T-helper 9 cell (primary cell): ENCODE measurements at regions not wholly inside any gene's neighbourhood (a gene's known extent, or its start where the extent isn't known, plus 50 kb on each side); places are given as distances from the start of the nearest gene placed in this dataset.

Experiments used
- DNase-seq: peaks from one replicate; pipeline ENCODE4 v3.0.0-alpha.2; 2020

DNA sequence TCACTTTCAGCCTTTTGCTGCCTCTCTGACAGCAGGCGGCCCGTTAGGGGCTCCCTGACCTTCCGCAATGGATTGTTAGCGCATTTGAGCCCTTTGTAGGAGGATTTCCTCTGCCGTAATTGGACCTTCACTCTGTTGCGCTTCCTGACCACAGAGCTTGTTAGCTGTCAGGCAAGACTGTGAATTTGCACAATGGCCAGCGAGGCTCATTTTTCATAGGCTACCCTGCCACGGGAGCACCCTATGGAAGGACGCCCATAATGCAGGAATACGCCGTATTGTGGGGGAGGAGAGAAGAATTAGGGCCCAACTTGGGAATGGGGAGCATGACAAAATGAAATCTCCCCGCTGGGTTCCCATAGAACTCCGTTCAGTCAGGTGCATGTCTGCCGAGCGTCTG, 205.2 kb upstream of the NLRP1 start:
- no peak for DNase-seq

DNA sequence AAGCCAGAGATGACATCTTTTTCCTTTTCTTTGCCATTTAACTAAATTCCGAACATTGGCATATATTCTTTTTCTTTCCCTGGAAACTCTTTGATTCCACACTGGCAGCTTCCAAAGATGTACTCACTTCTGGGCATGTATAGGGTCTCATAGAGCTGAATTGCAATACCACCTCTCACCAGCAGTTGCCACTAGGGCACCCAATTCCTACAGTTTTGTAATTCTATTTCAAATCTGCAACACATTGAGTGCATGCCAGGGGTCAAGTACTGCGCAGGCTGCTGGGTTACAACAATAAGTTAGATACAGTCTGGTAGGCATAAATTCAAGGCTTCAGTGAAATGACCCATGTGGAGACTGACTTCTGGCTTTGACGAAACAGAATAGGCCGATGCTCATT, 208.8 kb upstream of the NLRP1 start:
- DNase-seq, result no peak

DNA sequence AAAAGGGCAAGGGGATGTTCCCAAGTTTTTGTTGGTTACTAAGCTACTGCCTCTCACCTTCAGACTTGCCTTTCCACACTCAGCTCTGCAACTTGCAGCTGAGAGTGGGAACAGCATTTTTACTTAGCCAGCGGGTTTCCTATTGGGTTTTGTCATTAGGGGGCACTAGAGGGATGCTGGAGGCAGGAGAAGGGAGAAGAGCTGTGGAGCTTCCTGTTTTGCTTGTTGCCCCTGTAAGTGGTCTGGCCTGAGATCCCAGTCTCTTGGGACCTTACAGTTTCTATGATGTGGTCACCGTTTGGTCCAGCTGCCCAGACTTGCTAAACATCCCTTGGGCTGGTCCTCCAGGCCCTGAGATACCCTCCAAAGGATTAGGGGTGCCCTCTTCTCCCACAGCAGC, 209.6 kb upstream of the NLRP1 start:
- DNase-seq, result no peak

DNA sequence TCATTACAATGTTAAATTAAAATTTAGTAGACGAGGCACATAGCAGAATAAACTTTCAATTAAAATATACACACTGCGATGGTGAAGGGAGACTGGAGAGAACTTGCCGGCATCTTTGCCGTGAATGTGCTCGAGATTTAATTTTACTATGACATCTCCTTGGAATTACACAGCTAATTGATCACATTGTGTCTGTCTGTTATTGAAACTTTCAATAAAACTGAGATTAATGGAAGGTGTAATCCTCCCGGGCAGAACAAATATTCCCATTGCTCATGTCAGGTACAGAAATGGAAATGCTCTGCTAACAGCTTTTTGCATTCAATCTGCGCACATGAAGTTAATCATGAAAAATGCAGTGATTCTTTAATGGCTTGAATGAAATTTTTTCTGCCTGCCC, 210.1 kb upstream of the NLRP1 start:
- no peak for DNase-seq

DNA sequence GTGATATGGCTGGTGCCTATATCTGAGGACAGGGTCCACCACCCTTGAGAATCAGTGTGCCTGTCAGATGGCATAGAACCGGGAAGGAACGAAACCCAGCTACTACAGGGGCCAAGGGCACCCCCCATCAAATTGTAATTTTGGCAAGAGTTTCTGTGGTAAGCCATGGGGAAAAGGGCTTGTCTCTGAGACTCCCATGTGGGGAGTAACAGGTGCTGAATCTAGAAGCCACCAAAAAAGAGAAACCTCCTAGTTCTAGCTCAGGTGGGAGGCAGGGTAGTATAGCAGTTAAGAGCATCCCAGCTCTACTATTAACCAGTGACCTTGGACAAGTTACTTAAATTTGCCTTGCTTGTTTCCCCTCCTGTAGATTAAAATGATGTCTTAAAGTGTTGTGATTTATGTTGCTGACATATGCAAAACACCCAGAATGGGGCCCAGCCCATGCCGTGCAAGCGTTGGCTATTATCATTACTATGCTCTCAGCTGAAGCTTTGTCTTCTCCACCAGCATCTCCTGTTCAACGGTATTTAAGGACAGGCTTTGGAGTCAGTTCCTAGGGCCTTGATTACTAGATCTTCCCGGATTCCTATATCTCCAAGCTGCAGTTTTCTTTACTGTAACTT, 210.7 kb upstream of the NLRP1 start:
- no peak for DNase-seq

DNA sequence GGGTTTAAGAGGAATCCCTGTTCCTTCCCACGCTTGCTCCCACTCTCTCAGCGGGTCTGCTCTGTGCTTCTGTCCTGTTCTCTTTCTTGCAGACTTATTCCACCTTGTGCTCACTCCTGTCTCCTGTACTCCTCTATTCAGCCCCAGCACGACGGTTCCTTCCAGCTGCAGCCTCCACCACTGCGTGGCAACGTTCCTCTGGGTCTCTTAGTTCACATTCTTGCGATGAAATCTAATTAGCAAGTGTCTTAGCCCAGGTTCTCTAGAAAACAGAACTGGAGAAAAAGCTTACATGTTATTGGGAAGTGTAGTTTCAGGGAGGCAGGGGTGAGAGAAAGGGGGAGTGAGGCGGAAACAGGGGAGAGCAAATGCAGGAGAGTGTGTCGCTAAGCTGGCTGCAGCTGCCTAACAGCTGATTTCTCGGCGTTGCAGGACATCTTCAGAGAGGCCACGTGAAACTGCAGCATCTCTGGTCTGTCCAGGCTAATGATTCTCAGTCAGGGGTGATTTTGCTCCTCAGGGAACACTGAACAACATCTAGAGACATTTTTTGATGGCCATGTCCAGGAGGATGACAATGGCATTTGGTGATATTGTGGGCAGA, 213.2 kb upstream of the NLRP1 start:
- DNase-seq, result no peak

DNA sequence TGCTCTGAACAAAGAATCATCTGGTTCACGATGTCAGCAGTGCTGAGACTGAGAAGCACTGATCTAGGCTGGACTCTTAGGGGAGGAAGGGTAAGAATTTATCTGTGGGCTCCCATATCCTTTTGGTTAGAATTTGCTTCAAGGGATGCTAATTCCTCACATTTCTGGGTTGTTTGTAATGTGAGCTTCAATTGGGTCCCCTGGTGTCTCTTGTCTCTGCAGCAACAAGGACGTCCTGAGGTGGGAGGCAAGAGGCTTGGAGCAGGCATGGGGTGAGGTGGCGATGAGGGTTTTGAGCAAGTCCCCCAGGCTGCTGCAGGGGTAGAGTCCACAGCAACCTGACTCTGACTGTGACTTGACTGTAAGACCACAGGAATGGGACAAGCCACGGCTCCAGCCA, 213.8 kb upstream of the NLRP1 start:
- no peak for DNase-seq

DNA sequence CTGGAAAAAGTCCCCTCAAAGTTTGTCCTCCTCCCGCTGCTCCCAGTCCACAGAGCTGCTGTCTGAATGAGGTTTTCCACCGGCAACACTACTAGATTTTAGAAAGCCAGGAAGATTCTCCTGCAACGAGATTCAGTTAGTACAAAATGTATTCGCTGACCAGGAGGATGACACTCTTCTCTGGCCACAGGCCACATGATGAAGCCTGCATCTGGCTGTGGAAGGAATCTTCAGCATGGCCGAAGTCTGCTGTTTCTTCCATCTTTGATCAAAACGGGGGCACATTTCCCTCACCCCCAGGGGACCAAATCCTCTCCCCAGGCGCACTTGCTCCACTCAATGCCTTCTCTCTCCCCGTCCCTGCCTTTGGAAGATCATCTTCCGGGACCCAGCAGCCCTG, 215.8 kb upstream of the NLRP1 start:
- no peak for DNase-seq

DNA sequence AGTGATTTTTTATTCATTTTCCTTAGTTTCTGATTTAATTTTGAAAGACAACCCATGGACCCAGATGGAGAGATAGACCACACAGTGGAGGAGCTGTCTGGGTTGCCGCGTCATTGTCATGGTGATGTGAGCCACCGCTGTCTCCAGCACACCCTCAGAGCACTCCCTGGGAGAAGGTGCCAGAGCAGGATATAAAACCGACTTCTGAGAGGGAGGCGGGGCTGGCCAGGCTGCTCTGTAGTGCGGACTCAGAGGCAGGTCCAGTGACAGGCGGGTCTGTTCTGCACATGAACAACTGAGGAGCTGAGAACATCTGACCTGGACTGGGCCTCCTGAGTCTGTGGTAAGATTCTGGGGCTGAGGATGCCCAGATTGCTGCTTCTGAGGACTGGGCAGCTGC, 216.3 kb upstream of the NLRP1 start:
- no peak for DNase-seq

DNA sequence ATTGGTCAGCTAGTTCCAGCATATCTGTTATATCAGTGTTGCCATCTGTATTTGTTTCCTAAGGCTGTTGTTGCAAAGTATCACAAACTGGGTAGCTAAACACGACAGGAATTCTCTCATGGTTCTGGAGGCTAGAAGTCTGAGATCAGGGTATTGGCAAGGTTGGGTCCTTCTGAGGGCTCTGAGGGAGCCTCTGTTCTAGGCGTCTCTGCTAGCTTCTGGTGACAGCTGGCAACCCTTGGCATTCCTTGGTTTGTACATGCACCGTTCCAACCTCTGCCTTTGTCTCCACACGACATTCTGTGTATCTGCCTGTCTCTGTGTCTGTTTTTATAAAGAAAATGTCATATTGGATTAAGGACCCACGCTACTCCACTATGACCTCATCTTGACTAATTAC, 219.9 kb upstream of the NLRP1 start:
- no peak for DNase-seq

DNA sequence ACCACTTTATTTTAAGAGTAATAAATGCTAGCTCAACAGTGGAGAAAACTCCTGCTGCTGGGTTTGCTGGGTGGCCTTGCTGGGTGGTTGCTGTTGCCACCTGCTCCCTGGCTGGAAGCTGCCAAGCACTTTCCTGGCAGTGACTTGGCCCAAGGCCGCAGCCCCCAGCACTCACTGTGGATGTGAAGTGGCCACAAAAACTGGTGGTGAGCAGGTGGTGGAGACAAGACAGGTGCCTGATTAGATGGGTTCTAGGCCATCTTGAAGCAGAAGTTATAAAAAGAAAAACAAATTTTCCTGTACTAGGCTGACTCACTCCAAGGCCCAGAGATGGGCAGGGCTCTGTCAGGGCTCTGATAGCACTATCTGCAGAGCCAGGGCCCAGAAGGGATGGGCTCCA, 224.7 kb upstream of the NLRP1 start:
- no peak for DNase-seq

DNA sequence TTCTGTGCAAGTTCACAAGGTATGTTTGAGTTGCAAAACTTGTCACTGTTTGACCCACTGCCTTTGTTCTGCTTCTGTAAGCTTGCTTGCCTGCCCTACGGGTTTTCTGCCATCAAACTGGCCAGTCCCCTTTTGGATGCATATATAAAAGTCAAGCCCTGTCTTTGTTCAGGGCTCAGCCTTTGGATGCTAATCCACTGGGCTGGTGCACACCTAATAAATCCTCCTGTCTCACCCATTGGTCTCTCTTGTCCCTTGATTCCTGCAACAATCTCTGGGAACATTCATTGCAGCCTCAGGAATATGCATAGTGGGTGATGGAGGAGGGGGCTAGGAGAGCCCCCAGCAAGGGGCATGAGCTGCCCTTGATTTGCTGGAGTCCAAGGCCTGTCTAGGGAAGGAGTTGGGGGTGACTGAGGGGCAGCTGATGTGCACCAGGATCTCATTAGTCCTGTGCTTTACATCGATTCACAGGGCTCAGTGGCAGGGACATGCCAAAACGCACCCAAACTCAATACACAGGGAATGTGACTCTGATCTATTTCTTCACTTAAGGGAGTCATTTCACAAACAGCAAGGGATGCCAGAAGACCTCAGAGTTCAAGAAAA, 225.4 kb upstream of the NLRP1 start:
- DNase-seq, result no peak

DNA sequence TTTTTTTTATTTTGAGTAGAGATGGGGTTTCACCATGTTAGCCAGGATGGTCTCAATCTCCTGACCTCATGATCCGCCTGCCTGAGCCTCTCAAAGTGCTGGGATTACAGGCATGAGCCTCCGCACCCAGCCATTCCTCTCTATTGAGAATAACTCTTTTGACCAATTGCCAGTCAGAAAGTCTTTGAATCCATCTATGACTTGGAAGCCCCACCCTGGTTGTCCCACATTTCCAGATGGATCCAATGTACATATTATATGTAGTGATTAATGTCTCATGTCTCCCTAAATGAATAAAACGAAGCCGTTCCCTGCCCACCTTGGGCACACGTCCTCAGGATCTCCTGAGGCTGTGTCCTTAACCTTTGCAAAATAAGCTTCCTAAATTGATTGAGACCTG, 228.3 kb upstream of the NLRP1 start:
- no peak for DNase-seq

DNA sequence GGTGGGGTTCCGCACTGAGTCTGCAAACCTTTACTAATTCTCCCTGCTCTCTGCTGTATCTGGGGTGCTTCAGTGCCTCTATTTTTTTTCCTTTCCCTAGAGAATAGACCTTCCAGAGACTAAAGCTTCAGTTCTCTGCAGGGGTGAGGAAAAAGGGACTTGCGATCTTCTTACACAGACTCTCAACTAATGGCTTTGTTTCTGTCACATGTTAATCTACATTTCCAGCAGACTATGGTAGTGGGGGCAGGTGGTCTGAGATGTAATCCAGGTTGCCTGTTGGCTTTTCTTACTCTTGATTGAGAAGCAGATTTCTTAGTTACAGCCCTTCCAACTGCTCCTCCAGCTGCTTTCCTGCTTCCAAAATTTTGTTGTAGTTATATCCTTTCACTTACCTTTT, 229.0 kb upstream of the NLRP1 start:
- no peak for DNase-seq

DNA sequence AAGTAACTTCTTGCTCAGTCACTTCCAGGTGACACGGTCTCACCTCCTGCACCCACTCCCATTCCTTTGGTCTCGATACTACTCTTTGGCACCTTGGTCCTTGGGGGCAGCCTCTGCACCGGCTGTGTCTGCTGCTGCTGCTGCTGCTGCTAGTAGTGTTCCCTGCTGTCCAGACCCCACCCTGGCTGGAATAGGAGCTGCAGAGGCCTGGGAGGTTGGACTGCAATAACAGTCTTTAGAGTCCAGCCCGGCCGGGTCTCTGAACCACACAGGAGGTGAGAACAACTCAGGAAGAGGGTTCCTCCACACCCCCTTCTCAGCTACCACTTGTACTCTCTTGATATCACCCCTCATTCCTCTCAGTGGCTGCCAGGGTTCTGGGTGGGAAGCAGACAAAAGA, 231.1 kb upstream of the NLRP1 start:
- DNase-seq, result no peak

DNA sequence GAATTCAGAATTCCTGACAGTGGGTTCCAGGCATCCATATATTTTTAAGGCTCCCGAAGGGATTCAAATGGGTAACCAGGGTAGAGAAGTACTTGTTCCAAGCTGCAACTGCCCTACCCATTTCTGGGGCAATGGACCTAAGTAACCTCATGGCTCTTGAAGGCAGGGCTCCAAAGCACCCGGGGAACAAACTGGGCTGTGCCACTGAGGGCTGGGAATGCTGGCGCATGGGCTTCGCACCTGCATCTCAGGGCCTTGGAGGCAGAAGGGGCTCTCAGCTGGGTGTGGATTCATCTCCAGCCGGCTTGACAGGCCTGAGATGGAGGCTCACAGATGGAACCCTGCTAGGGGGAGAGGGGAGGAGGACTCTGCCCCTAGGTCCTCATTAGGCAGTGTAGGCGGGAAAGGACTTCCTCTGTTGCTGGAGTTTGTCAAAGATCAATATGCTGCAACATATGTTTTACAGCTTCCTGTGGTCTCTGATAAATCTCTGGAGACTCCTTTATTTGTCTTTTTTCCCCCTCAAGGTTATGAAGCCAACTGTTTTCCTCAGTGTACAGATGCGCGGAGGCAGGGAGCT, 232.3 kb upstream of the NLRP1 start:
- DNase-seq, result no peak

DNA sequence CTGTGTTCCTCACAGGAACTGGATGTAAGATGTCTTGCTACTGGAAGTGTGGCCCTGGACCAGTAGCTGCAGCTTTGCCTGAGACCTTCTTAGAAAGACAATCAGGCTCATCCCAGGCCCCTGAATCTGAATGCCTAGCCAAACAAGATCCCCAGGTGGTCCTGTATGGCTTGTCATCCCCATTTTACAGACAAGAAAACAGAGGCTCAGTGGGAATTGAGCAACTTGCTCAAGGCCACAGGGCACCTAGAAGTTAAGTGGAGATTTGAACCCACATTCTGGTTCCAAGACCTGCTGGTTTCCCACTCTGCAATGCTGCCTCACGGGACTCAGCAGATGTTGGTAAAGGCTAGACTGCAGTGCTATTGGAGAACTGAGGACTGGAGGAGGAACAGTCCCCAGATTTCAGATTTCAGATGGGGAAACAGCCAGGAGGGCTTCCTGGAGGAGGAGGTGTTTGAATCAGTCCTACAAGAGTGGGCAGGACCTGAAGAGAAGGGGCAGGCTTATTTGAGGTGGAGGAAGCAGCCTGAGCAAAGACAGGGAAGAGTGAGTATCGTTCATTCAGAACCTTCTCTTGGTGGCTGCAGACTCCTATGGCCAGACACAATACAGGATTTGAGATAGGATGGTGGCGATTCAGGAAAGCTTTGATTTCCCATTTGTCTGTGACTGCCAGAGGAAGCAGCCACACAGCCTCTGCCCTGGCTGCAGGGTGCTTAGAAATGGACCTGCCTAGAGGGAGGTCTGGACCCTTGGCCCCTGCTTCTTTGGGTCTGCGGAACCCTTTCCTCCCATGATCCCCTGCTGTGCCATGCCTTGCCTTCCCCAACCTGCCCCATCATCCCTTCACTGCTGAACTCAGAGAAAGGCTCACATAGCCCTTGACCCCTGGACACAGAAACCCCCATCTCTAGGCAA, 233.4 kb upstream of the NLRP1 start:
- DNase-seq, result no peak

DNA sequence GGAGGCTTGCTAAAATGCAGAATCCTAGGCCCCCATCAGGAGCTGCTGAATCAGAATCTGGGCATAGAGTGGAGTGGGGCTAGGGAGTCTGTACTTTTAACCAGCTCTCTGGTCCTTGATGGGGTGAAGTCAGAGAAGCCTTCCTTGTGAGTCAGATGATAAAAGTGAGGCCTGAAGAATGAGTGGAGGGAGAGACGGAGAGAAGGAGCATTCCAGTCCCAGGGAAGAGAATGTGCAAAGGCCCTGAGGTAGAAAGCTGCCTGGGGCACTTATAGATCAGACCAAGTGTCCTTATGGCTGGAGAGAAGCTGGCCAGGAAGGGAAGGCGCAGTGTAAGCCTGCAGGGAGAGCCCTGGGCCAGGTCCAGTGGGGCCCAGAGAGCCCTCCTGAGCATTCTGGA, 235.1 kb upstream of the NLRP1 start:
- DNase-seq, result no peak

DNA sequence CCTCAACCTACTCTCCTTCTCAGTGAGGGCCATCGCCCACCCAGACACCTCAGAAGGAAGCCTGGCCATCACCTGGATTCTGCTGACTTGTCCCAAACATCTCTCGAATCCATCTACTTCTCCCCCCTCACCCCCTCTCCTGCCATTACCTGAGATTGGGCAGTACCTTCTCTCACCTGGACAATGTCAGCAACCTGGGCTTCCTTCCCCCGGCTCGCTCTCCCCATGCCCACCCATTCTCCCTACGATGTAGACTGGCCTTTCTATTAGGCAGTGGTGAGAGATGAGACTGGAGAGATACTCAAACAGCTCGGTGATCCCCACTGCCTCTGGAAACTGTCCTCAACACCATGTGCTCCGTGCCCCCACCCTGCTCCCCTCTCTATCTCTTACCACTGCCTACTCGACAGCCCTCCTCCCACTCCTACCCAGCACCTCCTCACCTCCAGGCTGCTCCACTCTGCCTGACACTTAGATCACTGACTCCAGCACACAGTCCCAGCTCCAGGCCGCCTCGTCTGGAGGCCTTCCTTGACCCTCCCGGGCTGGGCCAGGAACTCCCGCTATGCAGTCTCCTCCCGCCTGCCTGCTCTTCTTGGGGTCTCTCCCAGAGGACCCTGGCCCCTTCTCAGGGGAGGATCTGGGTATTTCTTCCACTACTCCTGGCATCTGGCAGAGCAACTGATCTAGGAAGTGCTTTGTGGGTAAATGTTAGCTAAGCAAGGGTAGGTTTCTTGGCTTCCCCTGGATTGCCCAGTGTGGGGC, 235.8 kb upstream of the NLRP1 start:
- DNase-seq, result no peak

DNA sequence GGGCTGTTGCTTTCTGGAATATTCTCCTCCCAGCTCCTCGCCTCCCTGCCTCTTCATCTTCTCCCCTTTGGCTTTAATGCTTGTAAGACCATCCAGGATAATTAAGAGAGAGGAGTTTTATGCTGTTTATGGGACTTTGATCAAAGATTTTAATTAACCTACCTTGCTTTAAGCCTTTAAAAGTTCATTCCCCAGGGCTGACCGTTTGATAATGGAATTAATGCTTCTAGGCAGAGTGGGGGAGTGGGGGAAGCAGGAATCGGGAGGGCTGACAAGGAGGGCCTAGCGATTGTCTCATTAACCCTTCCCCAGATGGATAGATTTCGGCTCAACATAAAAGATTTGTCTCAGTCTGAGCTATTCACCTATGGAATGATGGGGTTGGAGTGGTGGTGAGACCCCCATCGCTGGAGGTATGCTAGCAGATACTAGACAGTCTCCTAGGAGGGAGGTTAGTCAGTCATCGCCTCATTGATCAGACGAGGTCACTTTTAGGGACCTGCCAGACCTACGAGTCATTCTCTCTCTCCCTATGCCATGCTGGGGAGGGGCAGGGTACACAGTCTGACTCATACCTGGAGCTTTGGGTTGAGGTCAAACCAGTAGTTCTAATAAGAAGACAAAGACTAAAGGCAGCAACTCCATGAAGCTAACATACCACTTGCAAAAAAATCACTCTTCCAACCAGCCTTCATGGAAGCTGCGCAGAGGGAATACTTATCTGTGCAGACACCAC, 236.6 kb upstream of the NLRP1 start:
- no peak for DNase-seq

DNA sequence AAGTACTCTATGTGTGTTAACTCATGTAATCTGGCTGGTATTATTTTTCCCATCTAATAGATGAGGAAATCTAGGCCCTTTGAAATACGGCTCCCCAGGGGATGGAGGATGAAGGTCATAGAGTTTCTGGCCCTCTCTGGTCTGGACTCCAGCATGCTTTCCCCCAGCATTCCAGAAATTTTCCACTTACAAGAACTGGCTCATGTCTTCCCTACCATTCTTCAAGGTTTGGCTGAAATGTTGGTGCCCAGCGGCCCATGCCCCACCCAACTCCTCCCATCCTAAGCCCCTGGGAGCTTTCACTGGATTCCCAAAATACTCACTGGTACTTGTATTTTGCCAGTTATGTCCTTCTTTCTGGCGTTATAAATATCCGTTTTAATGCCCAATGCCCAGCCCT, 237.5 kb upstream of the NLRP1 start:
- no peak for DNase-seq
